ENCODE measurements at regions not wholly inside any gene's neighbourhood (a gene's known extent, or its start where the extent isn't known, plus 50 kb on each side); places are given as distances from the start of the nearest gene placed in this dataset.
"Not testable (repeated sequence)": the region's sequence is repeated elsewhere in the genome, so short reads cannot be mapped to it uniquely, and the experiment has no call there.

DNA sequence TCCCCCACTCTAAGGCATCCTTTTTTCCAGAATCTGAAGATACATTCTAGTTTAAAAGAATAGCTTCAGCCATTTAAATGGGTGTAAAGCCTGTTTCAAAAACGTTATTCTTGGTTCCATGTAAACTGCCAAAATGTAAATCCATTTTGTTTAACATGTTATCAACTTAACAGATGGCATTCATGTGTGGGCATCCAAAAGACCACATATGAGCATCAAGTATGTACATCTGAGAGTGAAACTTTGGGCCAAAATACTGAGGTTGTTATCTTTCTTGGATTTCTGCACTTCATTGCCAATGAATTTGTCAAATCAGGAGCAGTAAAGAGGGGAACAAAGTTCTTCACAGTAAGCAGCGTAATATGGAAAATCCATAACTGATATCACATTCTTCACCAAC is 395.4 kb downstream of the ZNF804A start:
- no peak for DNase-seq
- ATAC-seq, result no peak

GRCh38 chr2:185006481-185006880 is 408.2 kb downstream of the ZNF804A start:
- ATAC-seq, result no peak
- DNase-seq, result no peak

- ATAC-seq (no peak), DNase-seq (no peak)
Observed at GRCh38 chr2:185012643-185013042, 414.3 kb downstream of the ZNF804A start.

DNA sequence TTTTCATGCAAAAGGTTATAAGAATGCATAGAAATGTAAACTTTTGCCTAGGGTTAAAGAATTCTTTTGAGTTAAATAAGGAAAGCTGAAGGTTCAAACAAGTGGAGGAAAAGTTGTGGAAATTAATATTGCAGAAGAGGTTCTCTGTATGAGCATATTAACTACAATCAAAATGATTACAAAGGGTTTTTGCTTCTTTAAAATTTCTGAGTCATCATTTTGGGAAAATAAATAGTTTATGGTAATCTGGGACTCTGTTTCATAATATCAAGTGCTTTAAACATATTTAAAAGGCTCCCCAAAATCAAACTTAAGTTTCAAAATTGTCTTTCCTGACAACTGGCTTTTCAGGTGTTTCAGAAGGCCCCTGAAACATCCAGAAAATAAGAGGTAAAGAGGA is 415.7 kb downstream of the ZNF804A start:
- ATAC-seq (no peak), DNase-seq (no peak)

DNA sequence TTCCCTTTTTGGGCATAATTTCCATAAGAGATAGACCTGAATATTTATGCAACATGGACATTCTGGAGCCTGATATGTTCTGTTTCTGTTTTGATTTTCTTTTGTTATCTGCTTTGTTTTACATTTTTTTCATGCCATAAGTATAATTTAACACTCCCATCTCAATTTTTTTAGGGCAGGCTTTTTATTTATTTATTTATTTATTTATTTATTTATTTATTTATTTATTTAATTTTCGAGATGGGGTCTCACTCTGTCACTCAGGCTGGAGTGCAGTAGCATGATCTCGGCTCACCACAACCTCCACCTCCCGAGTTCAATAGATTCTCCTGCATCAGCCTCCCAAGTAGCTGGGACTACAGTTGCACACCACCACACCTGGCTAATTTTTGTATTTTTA is 427.6 kb downstream of the ZNF804A start:
- DNase-seq, ATAC-seq: not testable (repeated sequence)

GRCh38 chr2:185035906-185036305 is 437.6 kb downstream of the ZNF804A start:
- ATAC-seq, result no peak

DNA sequence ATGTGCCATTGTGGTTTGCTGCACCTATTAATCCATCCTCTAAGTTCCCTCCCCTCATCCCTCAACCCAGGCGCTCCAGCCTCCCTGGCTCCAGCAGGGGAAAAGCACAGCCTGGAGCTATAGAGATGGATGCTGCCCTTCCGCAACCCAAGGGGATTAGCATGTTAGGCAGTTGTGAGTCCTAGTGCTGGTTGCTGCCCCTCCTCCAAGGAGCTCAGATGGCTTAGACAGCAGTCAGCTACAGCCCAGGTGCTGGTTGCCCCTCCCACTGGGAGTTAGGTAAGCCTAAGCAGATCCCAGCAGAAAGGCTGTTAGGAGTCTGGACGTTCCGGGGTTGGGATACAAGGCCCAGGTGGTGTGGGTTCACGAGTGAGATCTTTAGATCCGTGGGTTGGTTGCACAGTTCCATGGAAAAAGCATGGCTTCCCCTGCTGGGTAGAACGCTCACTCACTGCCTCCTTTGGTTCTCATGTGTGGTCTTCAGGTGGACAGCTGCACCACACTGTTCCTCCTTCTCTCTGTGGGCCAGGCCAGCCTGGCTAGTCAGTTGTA is 446.1 kb downstream of the ZNF804A start:
- no peak for DNase-seq
- ATAC-seq, result no peak

More at GRCh38 chr2:185035906-185036305, 437.6 kb downstream of the ZNF804A start:
- DNase-seq, result no peak

- no peak for ATAC-seq
Observed at GRCh38 chr2:185050804-185051203, 452.5 kb downstream of the ZNF804A start.

DNA sequence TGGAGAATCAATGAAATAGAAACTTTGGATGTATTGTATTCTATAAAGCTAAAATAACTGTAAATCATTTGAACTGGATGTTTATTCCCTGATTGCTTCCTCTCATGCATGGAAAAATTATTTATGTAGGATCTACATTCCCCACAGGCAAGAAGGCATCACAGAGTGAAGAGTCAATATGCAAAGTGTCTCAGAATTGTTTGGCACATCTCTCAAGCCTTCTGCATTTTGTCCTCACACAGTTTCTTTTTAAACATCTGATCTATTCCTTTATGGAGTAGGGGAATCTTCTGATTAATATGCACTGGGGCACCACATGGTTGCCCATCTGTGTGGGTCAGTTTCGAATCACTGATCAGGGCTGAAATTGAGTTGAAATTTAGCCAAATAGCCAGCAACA is 465.4 kb downstream of the ZNF804A start:
- DNase-seq (no peak), ATAC-seq (no peak)

More at GRCh38 chr2:185050804-185051203, 452.5 kb downstream of the ZNF804A start:
- no peak for DNase-seq

DNA sequence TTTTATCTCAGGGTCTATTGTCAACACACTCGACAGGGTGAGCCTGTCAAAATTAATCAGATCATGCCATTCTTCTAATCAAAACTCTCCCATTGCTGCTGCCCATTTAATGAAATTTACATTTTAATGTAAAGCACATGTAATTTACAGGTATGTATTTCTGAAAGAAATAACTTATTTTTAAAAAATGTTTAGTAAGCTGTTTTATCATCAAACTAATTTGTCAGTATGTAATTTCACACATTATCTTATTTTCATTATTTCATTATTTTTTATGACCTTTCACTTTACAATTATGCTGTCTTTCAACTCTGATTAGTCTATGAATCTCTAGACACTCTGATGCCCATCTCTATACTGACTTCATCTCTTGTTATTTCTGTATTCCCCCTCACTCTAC is 467.8 kb downstream of the ZNF804A start:
- ATAC-seq, result no peak
- DNase-seq, result no peak

DNA sequence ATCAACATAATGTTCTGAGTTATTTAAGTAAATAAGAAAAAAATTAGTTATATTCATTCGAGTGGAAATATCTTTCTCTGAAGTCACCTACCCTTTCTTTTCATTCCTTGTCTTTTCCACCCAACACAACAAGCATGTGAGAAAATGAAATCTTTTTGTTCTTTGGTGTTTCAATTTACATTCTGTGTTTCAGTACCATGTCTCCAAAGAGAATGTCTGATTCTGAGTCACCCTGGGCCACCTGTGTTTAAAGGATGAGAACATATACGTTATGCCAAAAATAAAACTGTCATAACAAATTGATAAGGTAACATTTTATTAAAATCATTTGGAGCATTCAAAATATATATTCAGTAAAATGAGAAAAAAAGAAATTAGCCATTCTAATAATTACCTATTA is 470.8 kb downstream of the ZNF804A start:
- DNase-seq (no peak), ATAC-seq (no peak)

DNA sequence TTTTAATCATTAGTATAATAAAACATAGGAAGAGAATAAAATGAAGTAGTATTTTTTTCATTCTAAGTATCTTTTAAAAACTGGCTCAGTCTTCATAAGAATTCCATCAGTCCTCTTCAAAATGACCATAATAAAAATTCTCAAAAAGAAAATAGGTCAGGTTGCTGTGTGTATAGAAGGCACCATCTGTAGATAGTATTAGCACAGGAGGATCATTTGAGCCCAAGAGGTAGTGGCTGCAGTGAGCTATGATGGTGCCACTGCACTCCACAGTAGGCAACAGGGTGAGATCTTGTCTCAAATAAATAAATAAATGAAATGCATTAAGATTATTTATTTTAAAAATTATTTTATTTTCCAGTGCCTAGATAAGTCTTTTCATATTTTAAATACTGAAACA is 475.8 kb downstream of the ZNF804A start:
- DNase-seq, result no peak
- ATAC-seq, result no peak

- DNase-seq, result no peak
- ATAC-seq, result no peak
Observed at GRCh38 chr2:185082749-185083148, 484.4 kb downstream of the ZNF804A start.

DNA sequence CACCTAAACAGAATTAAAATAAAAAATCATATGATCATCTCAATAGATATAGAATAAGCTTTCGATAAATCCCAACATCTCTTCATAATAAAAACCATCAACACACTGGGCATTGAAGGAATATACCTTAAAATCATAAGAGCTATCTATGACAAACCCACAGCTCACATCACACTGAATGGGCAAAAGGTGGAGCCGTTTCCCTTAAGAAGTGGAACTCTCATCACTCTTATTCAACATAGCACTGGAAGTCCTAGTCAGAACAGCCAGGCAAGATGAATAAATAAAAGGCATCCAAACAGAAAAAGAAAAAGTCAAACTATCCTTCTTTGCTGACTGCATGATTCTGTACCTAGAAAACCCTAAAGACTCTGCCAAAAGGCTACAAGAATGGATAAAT is 510.3 kb downstream of the ZNF804A start:
- ATAC-seq (no peak), DNase-seq (no peak)

GRCh38 chr2:185127412-185127811 is 529.1 kb downstream of the ZNF804A start:
- no peak for ATAC-seq
- DNase-seq, result no peak

- ATAC-seq, result no peak
- DNase-seq, result no peak
Observed at GRCh38 chr2:185128346-185128745, 530.0 kb downstream of the ZNF804A start.

GRCh38 chr2:185128996-185129395 is 530.7 kb downstream of the ZNF804A start:
- DNase-seq (no peak), ATAC-seq (no peak)

DNA sequence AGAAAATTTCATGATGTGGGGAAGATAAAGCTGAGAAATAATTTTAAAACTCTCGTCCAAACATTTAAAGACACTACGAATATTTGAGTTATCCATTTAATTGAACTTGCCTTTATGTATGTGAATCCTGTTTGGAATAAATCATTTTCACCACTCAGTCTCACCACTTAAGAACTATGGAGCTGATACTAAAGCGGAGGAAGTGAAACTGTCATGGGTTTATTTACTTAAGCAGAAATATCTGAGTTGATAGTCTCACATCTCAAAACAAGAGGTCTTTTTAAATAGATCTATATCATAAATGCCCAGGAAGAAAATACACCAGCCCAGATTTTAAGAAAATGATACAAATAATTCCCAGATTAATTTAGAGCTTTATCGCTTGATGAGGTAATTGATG is 532.4 kb downstream of the ZNF804A start:
- ATAC-seq (no peak), DNase-seq (no peak)

GRCh38 chr2:185132501-185133041 is 534.2 kb downstream of the ZNF804A start:
- no peak for ATAC-seq

GRCh38 chr2:185137700-185138099 is 539.4 kb downstream of the ZNF804A start:
- no peak for ATAC-seq
- no peak for DNase-seq

More at GRCh38 chr2:185132501-185133041, 534.2 kb downstream of the ZNF804A start:
- no peak for DNase-seq

DNA sequence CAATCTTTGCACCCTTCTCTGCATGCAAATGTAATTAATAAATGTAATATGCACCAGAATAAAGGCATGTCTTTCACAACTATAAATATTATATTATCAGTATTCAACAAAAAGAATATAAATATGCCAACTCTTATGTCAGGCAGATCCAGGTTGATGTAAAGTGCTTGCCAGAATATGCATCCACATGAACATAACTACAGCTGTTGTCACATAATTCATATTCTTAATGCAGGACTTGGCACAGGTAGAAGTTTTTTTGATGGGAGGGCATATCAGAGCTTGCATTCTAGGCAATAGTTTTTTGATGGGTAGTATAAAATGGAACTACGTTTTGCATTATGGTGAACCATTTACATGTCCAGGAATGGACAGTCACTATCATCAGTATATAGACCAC is 544.3 kb downstream of the ZNF804A start:
- ATAC-seq, result no peak
- no peak for DNase-seq

DNA sequence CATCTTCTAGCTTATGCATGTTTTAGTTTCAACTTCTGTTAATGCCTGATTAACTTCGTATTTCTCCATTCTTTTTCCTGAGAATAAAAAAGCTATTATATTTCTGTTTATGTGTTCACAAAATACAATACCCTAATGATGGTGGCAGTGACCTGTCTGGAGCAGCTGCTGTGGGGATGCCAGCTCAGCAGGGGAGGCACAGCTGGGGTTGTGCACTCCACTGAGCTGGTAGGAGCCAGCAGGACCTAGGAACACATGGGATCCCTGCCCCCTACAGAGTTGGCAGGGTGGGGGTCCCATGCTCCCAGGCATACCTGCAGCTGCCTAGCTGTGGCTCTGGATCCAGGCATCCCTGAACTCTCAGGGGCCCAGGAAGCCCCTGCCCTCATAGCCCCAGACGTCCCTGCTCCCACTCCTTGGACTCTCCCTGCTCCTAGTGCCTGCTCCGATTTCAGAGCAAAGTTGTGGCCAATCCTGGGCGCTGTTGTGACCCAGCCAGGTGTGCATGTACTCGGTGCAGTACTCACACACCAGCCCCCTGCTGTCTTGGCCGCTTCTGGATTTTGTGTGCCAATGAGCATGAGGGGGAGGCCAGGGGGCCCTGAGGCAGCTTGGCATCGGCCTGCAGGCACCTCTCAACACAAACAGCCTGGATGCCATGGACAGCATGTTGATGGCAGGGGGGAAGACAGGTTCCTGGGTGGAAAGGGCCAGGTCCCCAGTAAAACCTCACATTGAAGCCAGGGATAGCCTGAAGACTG is 546.0 kb downstream of the ZNF804A start:
- no peak for ATAC-seq
- DNase-seq, result no peak

DNA sequence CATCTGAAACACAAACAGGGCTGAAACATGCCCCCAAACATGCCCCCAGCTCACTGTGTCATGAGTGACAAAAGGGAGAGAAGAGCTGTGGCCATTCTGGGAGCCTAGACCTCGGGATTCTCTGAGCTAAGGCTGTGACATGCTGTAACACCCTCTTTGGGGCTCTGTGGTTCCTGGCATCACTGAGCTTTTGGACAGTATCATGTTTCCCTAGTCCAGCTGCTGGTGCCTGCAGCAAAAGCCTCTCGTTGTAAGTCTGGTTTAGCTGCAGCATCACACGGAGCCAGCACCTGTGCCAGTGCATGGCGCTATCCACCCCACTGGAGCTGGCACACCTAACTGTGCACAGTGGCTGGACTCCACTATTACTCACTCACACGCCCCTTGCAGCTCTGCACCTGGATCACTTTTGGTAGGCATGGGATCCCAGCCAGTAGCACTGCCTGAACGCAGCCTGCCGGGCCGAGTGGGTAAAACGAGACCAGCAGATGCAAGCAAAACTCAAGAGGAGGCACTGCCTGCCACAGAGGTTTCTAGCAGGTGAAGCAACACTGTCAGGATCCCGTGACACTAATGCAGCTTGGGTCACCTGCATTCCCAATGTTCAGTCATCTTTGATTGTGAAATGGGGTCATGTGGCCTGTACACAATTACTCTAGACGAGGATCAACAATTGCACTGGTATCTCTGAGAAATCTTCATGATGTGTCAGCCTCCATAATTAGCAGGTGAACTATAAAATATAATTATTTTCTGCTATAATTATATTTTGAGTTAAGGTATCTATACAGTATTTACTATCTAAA is 547.2 kb downstream of the ZNF804A start:
- ATAC-seq, result no peak
- no peak for DNase-seq

Measured in stimulated activated naive CD8-positive, alpha-beta T cell treated with anti-CD3 and anti-CD28 coated beads, Interleukin-15, Interleukin-2, amounts not matched to agents 100 U/mL and 50 U/mL, for 24 hours (primary cell).